ENCODE measurements at regions not wholly inside any gene's neighbourhood (a gene's known extent, or its start where the extent isn't known, plus 50 kb on each side); places are given as distances from the start of the nearest gene placed in this dataset.

DNA sequence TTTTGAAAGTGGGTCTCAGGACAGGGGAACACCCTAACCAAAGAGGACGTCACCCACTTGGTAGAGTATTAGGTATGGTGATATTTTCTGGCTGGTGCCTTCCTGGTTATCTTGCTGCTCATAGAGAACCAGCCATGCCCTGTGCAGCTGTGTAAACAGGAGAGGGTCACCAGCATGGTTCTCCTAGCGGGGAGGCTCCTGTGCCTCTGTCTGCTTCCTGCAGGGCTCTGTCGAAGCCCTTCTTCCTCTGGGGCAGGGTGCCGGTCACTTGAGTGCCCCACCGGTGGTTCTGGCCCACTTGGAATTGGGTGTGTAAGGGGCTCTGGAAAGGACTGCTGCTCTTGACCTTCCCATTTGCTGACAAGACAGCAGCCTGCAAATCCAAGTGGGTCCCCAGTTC lies 80.5 kb upstream of the KCNK12 start:
- TF ChIP-seq CTCF (IDR thresholded peaks at IDR 0.05) (no peak), POLR2A (IDR thresholded peaks at IDR 0.05) (no peak)

Measured in vagina (tissue), 2 donors.